ENCODE measurements at regions not wholly inside any gene's neighbourhood (a gene's known extent, or its start where the extent isn't known, plus 50 kb on each side); places are given as distances from the start of the nearest gene placed in this dataset.
"Not testable (repeated sequence)": the region's sequence is repeated elsewhere in the genome, so short reads cannot be mapped to it uniquely, and the experiment has no call there.

DNA sequence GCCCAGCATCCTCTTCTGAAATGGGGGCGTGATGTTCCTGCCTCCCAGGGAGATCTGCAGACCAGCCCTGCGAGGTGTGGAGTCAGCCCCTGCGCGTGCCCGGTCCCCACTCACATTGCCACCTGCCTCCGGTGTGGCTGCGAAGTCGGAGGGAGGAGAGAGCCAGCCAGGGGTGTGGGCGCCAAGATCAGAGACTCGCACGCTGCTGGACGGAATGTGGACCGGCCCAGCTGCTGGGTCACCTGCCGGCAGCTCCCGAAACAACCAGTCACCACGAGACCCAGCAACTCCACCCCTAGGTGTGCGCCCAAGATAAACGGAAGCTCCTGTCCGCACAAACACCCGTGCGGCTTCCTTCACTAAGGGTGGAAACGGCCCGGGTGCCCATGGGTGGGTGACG is 51.1 kb upstream of the EGFL7 start:
- ATAC-seq: no peak

DNA sequence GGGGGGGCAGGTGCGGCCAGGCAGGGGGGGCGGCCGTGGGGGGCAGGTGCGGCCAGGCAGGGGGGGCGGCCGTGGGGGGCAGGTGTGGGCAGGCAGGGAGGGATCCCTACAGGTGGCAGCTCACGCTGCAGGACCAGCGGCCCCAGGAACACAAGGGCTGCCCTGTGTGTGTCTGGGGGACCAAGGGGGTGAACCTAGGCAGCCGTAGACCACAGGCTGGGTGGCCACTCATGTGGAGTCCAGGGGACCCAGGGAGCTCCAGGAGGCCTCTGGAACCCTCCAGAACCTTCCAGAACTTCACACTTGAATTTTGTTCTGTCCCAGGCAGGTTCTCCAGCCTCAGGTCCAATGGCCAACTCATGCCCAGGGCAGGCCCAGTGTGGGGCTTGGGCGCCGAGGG is 51.6 kb upstream of the EGFL7 start:
- ATAC-seq: no peak

DNA sequence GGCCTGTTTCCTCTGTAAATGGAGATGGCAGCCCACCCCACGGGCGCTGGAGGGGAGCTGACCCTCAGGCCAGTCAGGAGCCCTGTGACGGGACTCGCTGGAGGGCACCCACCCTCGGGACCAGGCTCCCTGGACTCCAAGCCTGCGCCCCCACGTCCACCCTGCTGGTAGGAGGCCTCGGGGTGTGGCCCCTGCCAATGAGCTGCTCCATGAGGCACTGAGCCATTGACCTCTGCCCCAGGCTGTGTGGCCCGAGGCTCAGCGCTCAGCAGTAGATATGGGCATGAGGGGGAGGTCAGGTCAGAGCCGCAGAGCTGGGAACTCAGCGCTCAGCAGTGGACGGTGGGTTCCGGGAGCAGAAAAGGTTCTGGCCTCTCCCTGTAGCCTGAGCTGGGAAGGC is 52.3 kb upstream of the EGFL7 start:
- ATAC-seq: no peak

DNA sequence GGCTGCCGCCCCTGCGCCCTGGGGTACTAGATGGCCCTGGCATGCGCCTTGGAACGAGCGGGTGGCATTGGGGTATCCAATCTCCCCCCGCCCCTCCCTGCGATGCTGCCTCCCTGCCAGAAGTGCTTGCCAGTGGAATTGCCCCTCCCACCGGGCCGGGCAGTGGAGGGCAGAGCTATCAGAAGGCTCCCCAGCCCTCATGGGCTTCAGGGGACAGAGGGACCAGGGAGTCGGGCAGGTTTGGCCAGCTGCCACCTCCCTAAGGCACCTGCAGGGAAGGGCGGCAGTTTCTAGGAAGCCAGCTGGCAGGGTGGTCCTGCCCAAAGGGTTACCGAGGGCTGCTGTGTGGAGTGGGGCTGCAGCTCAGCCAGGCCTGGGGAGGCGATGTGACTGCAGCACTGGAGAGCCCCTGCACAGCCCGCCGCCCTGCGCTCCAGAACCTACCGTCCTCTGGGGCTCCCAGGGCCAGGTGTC is 52.8 kb upstream of the EGFL7 start:
- ATAC-seq: no peak

DNA sequence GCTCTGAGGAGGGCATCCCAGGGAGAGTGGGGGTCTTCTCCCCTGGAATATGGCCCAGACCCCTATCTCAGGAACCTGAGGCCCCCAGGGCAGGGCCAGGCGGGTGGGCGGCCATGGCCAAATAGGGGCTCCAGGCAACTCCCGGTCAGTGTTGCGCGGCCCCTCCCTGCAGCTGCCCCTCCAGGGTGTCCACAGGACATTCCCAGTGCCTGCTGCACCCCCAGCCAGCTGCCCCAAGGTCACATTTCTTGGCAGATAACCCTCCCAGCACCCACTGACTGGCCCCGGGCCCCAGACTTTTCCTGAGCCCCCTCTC is 53.6 kb upstream of the EGFL7 start:
- no peak for ATAC-seq

DNA sequence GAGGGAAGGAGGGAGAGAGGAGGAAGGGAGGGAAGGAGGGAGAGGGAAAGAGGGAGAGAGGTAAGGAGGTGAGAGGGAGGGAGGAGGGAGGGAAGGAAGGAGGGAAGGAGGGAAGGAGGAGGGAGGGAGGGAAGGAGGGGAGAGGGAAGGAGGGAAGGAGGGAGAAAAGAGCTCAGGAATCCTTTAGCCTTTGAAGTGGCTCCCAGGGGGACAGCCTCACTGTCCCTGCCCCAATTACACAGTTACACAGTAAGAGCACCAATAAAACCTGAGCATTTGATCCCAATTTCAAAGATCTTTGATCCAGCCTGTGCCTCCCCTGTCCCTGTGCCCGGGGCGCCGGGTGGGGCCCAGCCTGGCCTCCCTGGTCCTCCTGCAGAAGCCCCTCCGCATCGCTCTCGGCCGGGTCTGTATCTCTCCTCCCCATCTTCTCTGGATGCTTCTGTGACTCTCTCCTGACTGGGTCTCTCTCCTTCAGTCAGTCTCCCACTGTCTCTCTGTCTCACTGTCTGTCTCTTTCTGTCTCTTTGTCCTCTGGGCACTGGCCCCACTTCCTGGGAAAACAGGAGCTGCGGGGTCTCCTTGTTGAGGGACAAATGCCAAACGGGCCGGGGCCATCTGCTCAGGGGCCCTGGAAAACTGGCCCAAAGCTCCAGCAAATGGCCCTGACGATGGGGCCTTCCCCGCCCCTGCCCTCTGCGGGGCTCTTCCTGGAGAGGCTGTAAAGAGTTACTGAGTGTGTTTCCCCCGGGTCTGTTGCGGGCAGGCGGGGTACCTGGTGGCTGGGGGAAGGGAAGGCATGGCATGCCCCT is 54.2 kb upstream of the EGFL7 start:
- ATAC-seq: no peak

DNA sequence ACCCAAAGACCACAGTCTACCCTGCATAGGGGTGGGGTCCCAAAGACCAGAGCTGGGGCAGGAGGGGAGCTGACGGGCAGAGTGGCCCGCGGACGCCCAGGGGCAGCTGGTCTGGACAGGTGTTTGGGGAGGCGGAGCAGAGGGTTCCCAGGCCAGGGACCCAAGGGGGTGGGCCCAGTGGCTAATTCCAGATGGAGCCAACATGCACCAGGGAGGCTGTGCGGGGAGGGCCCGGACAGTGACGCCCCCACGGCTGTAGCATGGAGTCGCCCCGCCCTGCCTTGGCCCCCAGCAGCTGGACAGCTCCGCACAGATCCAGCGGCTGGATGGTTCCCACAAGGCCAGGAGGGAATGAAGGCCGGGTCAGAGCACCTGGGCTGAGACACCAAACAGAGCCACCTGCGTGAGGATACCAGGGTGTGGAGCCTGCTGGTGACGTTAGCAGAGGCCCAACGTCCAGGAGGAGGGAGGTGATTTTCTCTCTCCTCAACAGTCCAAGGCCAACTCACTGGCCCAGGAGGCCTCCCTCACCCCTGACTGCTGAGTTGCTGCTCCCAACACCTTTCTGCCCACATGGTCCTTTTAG is 55.3 kb upstream of the EGFL7 start:
- no peak for ATAC-seq

DNA sequence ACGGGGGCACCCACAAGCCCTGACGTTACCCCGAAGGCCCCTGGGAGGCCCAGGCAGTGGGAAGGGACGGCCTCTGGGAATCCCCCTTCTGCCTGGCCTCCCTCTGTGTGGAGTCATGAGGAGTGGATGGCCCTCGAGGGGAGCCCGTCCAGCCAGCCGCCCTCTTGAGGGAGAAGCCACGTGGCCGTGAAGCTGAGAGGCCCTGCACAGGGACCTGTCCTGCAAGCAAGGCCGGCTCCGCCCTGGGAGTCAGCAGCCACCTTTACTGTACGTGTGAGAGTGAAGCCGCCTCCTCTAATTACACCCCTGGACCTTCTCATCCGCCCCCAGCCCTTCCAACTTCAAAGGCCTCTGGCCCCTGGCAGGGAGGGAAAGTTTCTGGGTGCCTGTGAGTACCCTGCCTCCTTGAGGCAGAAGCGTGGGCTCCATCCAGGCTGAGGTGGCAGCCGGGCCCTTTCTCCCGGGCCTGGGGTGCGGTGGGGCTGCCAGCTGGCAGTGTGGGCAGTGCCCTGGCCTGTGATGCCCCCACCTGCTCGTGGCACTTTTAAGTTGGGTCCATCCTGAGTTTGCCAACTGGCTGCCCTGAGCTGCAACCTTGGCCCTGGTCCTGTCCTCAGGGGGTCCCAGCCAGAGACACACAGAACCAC is 55.9 kb upstream of the EGFL7 start:
- ATAC-seq: peak; percentile 45

DNA sequence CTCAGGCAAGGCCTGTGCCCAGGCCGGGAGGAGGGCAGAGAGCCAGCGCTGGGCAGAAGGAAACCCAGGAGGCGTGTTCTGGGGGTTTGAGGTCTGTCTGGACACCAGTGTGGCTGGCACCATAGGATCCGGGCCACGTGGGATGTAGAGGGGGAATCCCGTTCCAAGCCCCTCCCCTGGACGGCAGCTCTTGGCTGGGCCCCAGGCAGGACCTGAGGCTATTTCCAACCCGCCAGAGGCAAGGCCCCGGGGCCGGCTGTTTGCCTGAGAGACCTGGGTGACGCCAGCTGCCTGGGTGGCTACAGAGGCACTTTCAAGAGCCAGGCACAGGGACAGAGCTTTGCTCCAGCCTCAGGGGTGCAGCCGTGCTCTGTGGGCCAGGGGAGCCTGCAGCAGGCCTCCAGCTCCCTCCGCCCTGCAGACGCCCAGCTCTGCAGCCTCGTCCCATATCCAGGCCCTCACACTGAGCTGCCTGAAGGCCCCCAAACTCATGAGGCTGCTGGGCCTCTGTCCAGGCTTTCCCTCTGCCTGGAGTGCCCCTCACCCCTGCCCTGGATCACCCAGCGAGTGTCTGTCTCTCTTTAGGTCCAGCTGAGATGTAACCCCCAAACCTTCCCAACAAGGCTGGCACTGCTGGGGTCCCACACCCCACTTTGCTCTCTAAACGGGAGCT is 56.6 kb upstream of the EGFL7 start:
- ATAC-seq: no peak

DNA sequence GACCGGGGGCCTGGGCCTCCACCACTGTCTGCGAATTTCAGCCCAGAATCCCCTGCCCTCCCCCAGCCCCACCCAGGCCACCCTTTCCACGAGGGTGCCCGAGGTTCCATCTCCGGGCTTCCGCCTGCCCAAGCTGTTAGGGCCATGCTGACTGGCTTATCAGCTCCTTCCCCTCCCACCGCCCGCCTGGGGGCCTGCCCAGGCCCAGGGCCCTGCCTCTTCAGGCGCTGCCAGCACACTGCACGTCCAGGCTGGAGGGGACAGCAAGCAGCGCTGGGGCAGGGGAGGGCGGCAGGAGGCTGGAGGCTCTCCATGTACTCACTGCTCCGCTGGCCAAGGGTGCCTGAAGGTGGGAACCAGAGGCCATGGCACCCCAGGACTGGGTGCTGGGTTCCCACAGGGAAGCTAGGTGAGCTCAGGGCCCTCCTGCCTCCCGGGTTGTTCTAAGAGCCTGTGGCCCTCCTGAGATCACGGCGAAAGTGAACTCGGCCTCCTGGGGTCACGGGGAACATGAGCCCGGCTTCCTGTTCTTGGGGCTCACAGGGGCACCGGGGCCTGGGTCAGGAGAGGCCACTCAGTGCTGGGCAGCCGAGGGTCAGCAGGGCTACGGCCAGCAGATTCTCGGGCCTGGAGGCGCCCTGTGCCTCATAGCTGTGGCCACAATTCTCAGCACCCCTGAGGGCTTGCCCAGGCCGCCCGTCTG is 57.7 kb upstream of the EGFL7 start:
- ATAC-seq: peak; percentile 2

DNA sequence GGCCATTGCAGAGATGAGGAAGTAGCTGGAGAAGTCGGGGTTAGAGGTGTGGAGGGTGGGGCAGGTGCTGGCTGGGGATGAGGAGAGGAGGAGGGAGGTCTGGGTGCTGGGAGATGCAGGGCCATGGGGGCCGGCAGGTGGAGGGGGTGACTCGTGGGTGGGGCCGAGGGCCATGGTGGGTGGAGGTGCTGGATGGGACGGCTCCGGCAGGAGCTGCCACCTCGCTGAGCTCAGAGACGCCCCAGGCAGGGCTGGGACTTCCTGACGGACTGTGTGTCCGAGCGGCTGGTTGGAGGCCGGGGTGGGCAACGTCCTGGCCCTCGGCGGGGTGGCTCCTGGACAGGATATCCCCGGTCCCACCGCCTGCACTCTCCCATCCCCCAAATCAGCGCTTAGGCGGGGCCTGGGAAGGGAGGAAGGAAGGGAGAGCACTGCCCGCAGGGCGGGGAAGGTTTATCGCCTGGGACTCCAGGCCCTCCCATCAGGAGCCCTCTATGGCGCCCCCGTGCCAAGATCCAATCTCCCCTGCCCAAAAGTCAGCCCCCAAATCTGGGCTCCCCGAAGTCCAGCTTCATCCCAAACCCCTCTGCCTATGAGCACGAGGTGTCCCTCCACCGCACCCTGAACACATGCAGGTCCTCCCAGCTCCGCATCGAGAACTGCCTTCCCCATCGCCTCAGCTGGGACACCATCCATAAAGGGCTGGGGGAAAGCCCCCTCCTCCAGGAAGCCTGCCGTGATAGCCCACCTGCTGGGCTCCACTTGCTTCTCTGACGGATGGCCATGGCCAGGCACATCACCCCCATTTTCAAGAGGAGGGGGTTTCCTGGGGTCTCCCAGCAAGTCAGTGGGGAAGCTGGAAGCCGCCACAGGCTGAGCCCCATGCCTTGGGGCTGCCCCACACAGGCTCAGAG is 58.3 kb upstream of the NOTCH1 start:
- ATAC-seq: no peak

DNA sequence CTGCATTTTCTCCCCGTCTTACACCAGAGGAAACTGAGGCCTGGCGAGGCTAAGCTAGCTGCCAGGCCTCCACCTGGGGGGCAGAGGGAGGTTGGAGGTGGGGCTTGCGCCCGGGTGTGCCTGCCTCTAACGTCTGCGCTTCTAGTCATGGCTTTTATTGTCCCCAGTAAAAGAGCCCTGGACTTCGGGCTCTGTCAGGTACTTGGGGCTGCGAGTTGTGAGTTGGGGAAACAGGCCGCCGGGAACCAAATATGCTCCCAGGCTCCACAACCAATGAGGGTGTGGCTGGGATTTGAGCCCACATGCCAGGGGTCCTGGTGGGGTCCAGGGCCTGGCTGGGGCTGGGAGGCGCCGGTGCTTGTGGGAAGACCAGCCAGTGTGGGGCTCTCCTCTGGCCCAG is 57.4 kb upstream of the NOTCH1 start:
- ATAC-seq: no peak

DNA sequence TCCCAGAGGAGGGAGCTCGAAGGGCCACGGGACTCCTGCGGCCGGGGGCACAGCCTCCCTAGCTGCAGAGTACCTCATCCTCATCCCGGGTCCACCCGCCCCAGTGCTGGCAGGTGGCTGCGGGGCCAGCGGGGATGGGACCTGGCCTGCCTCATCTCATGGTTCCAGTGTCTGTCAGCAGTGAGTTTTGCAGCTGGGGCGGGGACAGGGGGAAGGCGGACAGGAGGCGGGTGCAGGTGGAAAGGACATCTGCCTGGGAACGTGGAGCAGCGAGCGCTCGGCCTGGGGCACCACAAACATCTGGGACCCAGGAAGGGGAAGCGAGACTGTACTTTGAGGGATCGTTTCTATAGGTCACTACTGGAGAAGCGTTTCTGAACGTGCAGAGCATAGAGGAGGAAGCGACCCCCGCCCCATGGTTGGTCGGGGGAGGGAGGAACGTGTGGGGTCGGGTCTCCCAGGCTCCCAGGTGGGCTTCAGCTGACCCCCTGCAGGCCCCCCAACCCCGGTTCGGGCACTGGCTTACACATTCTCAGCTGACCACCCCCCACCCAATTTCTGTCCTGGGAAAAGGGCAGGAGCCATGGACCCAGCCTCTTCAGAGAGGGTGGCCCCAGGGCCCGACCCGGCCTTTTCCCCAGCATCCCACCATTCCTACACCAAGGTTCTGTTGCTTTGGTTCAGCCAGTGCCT is 56.5 kb upstream of the NOTCH1 start:
- no peak for ATAC-seq

DNA sequence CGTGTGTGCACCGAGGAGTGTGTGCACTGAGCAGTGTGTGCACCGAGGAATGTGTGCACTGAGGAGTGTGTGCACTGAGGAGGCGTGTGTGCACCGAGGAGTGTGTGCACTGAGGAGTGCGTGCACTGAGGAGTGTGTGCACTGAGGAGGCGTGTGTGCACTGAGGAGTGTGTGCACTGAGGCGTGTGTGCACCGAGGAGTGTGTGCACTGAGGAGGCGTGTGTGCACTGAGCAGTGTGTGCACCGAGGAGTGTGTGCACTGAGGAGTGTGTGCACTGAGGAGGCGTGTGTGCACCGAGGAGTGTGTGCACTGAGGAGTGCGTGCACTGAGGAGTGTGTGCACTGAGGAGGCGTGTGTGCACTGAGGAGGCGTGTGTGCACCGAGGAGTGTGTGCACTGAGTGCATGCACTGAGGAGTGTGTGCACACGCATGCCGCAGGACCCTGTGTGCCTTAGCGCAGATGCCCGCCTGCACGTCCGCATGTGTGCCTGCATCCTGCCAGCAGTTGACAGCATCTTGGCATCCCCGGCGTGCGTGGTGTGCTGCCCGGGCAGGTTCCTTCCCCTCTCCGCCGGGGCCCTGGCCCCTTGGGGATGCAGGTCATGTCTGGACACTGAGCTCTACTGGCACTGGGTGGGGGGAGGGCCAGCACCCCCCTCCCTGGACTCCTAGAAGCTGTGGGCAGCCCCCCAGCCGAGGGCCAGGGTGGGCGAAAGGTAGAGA is 55.6 kb upstream of the NOTCH1 start:
- not testable (repeated sequence) for ATAC-seq

DNA sequence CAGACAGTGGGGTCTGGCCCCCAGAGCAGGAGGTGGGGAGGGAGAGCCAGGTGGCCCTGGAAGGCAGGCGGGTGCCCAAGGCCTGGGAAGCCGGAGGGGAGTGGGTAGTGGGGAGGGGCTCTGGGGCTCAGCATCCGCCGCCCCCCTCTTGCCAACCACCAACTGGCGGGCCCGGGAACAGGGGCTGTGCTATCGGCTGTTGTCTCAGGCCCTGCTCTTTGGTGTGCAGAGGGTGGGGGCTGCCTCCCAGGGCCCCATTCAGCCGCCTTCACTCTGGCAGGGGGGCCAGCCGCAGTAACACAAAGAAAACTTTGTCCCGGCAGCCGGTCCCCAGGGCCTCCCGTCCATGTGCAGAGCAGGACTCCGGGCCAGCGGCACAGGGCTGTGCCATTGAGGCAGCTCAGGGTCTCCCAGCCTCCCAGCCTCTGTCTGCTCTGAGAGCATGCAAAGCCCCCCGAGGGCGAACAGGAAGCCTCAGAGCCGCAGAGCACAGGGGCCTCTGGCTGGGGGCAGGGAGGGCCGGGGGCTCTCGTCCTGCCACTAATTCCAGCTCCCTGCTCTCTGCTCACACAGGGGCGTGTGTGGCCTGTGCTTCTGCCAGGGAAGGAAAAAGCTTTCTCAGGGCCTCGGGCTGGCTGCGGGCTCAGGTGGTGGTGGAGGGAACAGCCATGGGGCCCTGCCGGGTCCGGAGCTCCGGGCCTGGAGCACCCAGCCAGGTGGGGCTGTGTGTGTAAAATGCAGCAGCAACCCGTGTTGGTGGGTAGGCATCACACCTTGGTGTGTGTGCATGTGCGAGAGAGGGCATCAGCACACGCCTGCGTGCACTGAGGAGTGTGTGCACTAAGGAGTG is 54.2 kb upstream of the NOTCH1 start:
- ATAC-seq: no peak

DNA sequence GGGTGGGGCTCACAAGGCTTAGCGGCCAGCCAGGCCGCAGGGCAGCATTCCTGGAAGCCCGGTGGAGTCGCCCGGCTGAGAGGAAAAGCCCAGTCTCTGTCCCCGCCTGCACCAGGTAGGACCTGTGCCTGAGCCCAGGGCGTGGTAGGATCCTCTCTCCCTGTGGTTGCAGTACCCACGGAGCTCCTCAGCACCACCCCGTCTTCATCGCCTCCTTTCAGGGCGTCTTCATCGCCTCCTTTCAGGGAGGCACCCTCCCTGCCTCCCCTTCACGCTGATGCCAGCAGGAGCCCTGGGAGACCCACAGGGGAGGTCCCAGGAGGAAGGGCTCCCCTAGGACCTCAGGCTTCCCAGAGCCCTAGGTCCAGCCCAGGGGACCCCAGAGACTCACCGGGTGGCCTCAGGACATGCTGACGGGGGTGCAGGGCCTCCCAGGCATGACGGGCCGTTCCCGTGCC is 53.3 kb upstream of the NOTCH1 start:
- peak; percentile 56 for ATAC-seq

DNA sequence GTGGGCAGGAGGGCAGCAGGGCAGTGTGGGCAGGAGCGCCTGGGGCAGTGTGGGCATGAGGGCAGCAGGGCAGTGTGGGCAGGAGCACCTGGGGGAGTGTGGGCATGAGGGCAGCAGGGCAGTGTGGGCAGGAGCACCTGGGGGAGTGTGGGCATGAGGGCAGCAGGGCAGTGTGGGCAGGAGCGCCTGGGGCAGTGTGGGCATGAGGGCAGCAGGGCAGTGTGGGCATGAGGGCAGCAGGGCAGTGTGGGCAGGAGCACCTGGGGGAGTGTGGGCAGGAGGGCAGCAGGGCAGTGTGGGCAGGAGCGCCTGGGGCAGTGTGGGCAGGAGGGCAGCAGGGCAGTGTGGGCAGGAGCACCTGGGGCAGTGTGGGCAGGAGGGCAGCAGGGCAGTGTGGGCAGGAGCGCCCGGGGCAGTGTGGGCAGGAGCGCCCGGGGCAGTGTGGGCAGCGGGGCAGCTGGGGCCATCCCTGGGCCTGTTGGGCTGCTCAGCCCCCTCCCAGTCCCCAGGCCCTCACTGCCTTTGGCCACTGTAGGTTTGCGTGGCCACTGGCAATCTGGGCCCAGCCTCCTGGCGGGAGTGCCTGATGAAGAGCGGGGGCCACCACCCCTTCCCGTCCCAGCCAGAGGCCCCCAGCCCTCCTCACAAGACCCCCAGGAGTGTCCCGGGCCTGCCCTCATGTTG is 52.7 kb upstream of the NOTCH1 start:
- not testable (repeated sequence) for ATAC-seq

DNA sequence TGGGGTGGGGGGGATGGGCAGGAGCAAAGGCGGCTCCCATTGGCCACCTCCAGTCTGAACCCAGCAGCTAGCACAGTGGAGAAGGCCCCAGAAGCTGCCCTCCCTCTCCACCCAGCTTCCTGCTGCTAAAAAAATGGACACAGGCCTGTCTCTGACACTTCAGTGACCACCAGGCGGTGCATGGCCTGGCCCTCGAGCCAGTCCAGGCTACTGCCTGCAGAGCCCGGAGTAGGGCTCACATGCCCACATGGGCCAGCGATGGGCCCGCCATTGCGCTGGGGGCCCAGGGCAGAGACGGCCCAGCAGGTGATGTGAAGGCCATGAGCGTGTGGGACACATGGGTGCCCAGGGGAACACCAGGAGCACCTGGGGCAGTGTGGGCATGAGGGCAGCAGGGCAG is 52.1 kb upstream of the NOTCH1 start:
- ATAC-seq: no peak
